GM23248 (cell line): ENCODE measurements at regions not wholly inside any gene's neighbourhood (a gene's known extent, or its start where the extent isn't known, plus 50 kb on each side); places are given as distances from the start of the nearest gene placed in this dataset.
A peak's percentile ranks its signal among the peaks of the same experiment; 100 is the strongest.

Experiments used
- DNase-seq: peaks from one replicate; pipeline ENCODE4 v3.0.0-alpha.2; 2015
- H2AFZ ChIP-seq: fragments of 200-600 bp; sonication (generic); 2 replicates; pipeline ENCODE4 v1.6.1; 2016; ENCODE audit warnings: antibody characterized with exemption
- H3F3A ChIP-seq: fragments of 200-600 bp; sonication (generic); 2 replicates; pipeline ENCODE4 v1.6.1; 2016; ENCODE audit warnings: mild to moderate bottlenecking, antibody characterized with exemption, mixed run types; ENCODE audit not compliant: insufficient read depth
- H3K27ac ChIP-seq: fragments of 200-600 bp; sonication (generic); 2 replicates; pipeline ENCODE4 v1.5.1; 2016; ENCODE audit warnings: mild to moderate bottlenecking
- H3K27me3 ChIP-seq: fragments of 200-600 bp; sonication (generic); replicated peaks from 2 replicates; pipeline ENCODE4 v1.6.1; 2016; ENCODE audit warnings: mild to moderate bottlenecking; ENCODE audit not compliant: insufficient read depth
- H3K36me3 ChIP-seq: fragments of 200-600 bp; sonication (generic); 2 replicates; pipeline ENCODE4 v1.6.1; 2016; ENCODE audit warnings: low read depth, mild to moderate bottlenecking
- H3K4me1 ChIP-seq: fragments of 200-600 bp; sonication (generic); 2 replicates; pipeline ENCODE4 v1.6.1; 2016; ENCODE audit warnings: mild to moderate bottlenecking; ENCODE audit not compliant: insufficient read depth
- H3K4me2 ChIP-seq: fragments of 200-600 bp; sonication (generic); one replicate; pipeline ENCODE4 v1.6.1; 2016; ENCODE audit warnings: mild to moderate bottlenecking; ENCODE audit not compliant: unreplicated experiment
- H3K4me3 ChIP-seq: fragments of 200-600 bp; sonication (generic); 2 replicates; pipeline ENCODE4 v1.5.1; 2016; ENCODE audit warnings: mild to moderate bottlenecking
- H3K79me2 ChIP-seq: fragments of 200-600 bp; sonication (generic); 2 replicates; pipeline ENCODE4 v1.6.1; 2016; ENCODE audit warnings: mild to moderate bottlenecking; ENCODE audit not compliant: insufficient read depth
- H3K9ac ChIP-seq: fragments of 200-600 bp; sonication (generic); 2 replicates; pipeline ENCODE4 v1.6.1; 2016; ENCODE audit warnings: mild to moderate bottlenecking
- H3K9me2 ChIP-seq: fragments of 200-600 bp; sonication (generic); 2 replicates; pipeline ENCODE4 v1.6.1; 2016; ENCODE audit warnings: mixed run types, mild to moderate bottlenecking, moderate library complexity; ENCODE audit not compliant: insufficient read depth
- H3K9me3 ChIP-seq: fragments of 200-600 bp; sonication (generic); one replicate; pipeline ENCODE4 v1.6.1; 2017; ENCODE audit warnings: low read depth
- H4K20me1 ChIP-seq: fragments of 200-600 bp; sonication (generic); 2 replicates; pipeline ENCODE4 v1.6.0; 2016; ENCODE audit not compliant: insufficient read depth
- EZH2 ChIP-seq: fragments of 200-600 bp; sonication (generic); IDR thresholded peaks from 2 replicates; pipeline ENCODE4 v1.6.1; 2018; ENCODE audit warnings: antibody characterized with exemption, mild to moderate bottlenecking; ENCODE audit not compliant: insufficient read depth, poor library complexity, severe bottlenecking
- EZH2phosphoT487 ChIP-seq: fragments of 200-600 bp; sonication (generic); IDR thresholded peaks from 2 replicates; pipeline ENCODE4 v1.6.1; 2018; ENCODE audit warnings: antibody characterized with exemption, moderate library complexity, mild to moderate bottlenecking, low read depth; ENCODE audit not compliant: insufficient read depth
- WGBS, 2 experiments: methylation state at CpG; one replicate each; pipeline ENCODE4 v1.1.6; 2015 to 2017; ENCODE audit warnings: low lambda C conversion rate in 2 of 2, low coverage in 1 of 2; ENCODE audit errors: missing lambda C conversion rate in 2 of 2; 5-methylcytosine and 5-hydroxymethylcytosine counted together
- in situ Hi-C: fragments of 300-500 bp; cut with MboI; formaldehyde crosslinking; loops from 2 replicates; pipeline ENCODE4 v1.15.0; 2020

GRCh38 chr18:73842795-73843394 lies 304.7 kb downstream of the FBXO15 start:
- Histone ChIP-seq H3K4me1 (no peaks in the 10 kb centered on the region), H3K79me2 (no peaks in the 10 kb centered on the region), H2AFZ (peak overlapping the region; percentile 57; the same call in 1 of the 2 replicates), H3K9ac (no peak overlapping the region), H3K9me3 (no peaks in the 10 kb centered on the region), H3K4me2 (peak overlapping the region; percentile 50), H3K36me3 (no peaks in the 10 kb centered on the region), H3K27ac (no peak overlapping the region), H3K9me2 (no peaks in the 10 kb centered on the region), H3K27me3 (peaks cover 16% of the 10 kb centered on the region; the same call in 1 of the 2 replicates), H3K4me3 (peak overlapping the region; percentile 42), H4K20me1 (no peaks in the 10 kb centered on the region), H3F3A (peaks cover 2% of the 10 kb centered on the region; the same call in 1 of the 2 replicates)
- no peak for TF ChIP-seq EZH2
- no peak for TF ChIP-seq EZH2phosphoT487
- 10 to 12% methylated on average over 10 of the region's 10 CpGs for WGBS, 2 experiments
- in situ Hi-C loops, result no loop called here
- peak; percentile 71 for DNase-seq

- peak; percentile 20 for DNase-seq
- TF ChIP-seq EZH2, result no peak
- no peak for TF ChIP-seq EZH2phosphoT487
- H3K36me3 ChIP-seq, result no peaks in the 10 kb centered on the region
- H3K9me3 ChIP-seq, result no peaks in the 10 kb centered on the region
- H3K9me2 ChIP-seq, result no peaks in the 10 kb centered on the region
- no peak overlapping the region for H2AFZ ChIP-seq
- H3K4me2 ChIP-seq, result no peak overlapping the region
- no peaks in the 10 kb centered on the region for H3F3A ChIP-seq
- no peaks in the 10 kb centered on the region for H3K79me2 ChIP-seq
- in situ Hi-C loops, result no loop called here
- H3K27me3 ChIP-seq, result peaks cover 16% of the 10 kb centered on the region; the same call in 1 of the 2 replicates
- no peak overlapping the region for H3K27ac ChIP-seq
- H4K20me1 ChIP-seq, result no peaks in the 10 kb centered on the region
- no peak overlapping the region for H3K4me3 ChIP-seq
- no peaks in the 10 kb centered on the region for H3K4me1 ChIP-seq
- WGBS, 2 experiments, result 10 to 12% methylated on average over 1 of the region's 1 CpG
- no peak overlapping the region for H3K9ac ChIP-seq
These were observed 306.0 kb downstream of the FBXO15 start for GRCh38 chr18:73841661-73842060.

GRCh38 chr18:73840319-73840945 lies 307.2 kb downstream of the FBXO15 start:
- no peak for TF ChIP-seq EZH2
- no peak for TF ChIP-seq EZH2phosphoT487
- H3K27me3 ChIP-seq, result peaks cover 15% of the 10 kb centered on the region; the same call in 1 of the 2 replicates
- H3K4me1 ChIP-seq, result no peaks in the 10 kb centered on the region
- no peaks in the 10 kb centered on the region for H3K36me3 ChIP-seq
- no peaks in the 10 kb centered on the region for H4K20me1 ChIP-seq
- H3F3A ChIP-seq, result no peaks in the 10 kb centered on the region
- no peak overlapping the region for H3K4me2 ChIP-seq
- no peak overlapping the region for H3K4me3 ChIP-seq
- no peaks in the 10 kb centered on the region for H3K9me2 ChIP-seq
- 72 to 79% methylated on average over 10 to 11 of the region's 11 CpGs for WGBS, 2 experiments
- H3K9me3 ChIP-seq, result no peaks in the 10 kb centered on the region
- H2AFZ ChIP-seq, result no peak overlapping the region
- no peaks in the 10 kb centered on the region for H3K79me2 ChIP-seq
- H3K9ac ChIP-seq, result no peak overlapping the region
- DNase-seq, result no peak
- in situ Hi-C loops, result no loop called here
- H3K27ac ChIP-seq, result no peak overlapping the region

GRCh38 chr18:73839441-73839840 lies 308.2 kb downstream of the FBXO15 start:
- H3K27me3 ChIP-seq, result 0 out of 2 replicates have a peak, but pooled peaks cover 8% of the 10 kb centered on the region
- no peaks in the 10 kb centered on the region for H3K9me2 ChIP-seq
- TF ChIP-seq EZH2 (no peak), EZH2phosphoT487 (no peak)
- DNase-seq, result no peak
- H3F3A ChIP-seq, result no peaks in the 10 kb centered on the region
- H3K4me1 ChIP-seq, result no peaks in the 10 kb centered on the region
- no peak overlapping the region for H3K4me3 ChIP-seq
- no peak overlapping the region for H3K4me2 ChIP-seq
- H3K36me3 ChIP-seq, result no peaks in the 10 kb centered on the region
- no peak overlapping the region for H3K27ac ChIP-seq
- 64 to 67% methylated on average over 4 of the region's 4 CpGs for WGBS, 2 experiments
- H2AFZ ChIP-seq, result no peak overlapping the region
- no peaks in the 10 kb centered on the region for H3K9me3 ChIP-seq
- H3K9ac ChIP-seq, result no peak overlapping the region
- no peaks in the 10 kb centered on the region for H3K79me2 ChIP-seq
- in situ Hi-C loops, result no loop called here
- no peaks in the 10 kb centered on the region for H4K20me1 ChIP-seq
